Fibroblast of lung (primary cell): ENCODE measurements at regions not wholly inside any gene's neighbourhood (a gene's known extent, or its start where the extent isn't known, plus 50 kb on each side); places are given as distances from the start of the nearest gene placed in this dataset.

Experiments
- EZH2 ChIP-seq: IDR thresholded peaks from 2 replicates; pipeline ENCODE4 v1.5.1; 2012; ENCODE audit warnings: low read length, control low read depth, mild to moderate bottlenecking; ENCODE audit errors: missing control alignments
- TF ChIP-seq, protein P1 (sequence below), 2 donors: IDR thresholded peaks in 1 of 2; conservative IDR thresholded peaks in 1 of 2; 1 replicate in 1 of 2; 2 replicates in 1 of 2; pipeline ENCODE4 v1.5.1; 2011 to 2012; ENCODE audit warnings: low read length in 2 of 2, control low read depth in 1 of 2, inconsistent platforms in 1 of 2, low read depth in 1 of 2, mild to moderate bottlenecking in 1 of 2

- TF ChIP-seq, protein P1, sequence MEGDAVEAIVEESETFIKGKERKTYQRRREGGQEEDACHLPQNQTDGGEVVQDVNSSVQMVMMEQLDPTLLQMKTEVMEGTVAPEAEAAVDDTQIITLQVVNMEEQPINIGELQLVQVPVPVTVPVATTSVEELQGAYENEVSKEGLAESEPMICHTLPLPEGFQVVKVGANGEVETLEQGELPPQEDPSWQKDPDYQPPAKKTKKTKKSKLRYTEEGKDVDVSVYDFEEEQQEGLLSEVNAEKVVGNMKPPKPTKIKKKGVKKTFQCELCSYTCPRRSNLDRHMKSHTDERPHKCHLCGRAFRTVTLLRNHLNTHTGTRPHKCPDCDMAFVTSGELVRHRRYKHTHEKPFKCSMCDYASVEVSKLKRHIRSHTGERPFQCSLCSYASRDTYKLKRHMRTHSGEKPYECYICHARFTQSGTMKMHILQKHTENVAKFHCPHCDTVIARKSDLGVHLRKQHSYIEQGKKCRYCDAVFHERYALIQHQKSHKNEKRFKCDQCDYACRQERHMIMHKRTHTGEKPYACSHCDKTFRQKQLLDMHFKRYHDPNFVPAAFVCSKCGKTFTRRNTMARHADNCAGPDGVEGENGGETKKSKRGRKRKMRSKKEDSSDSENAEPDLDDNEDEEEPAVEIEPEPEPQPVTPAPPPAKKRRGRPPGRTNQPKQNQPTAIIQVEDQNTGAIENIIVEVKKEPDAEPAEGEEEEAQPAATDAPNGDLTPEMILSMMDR (conservative IDR thresholded peaks at IDR 0.05 in 1 of 2, IDR thresholded peaks at IDR 0.05 in 1 of 2; ENCODE audit: low read depth in 1 of 2, low read length in 2 of 2), result no peak
- no peak for TF ChIP-seq EZH2
These were observed 549.0 kb downstream of the TCERG1L start for GRCh38 chr10:130762491-130762890.
